ENCODE measurements at regions not wholly inside any gene's neighbourhood (a gene's known extent, or its start where the extent isn't known, plus 50 kb on each side); places are given as distances from the start of the nearest gene placed in this dataset.
A peak's percentile ranks its signal among the peaks of the same experiment; 100 is the strongest.

- Histone ChIP-seq H3K9me3 (replicated peaks) (no peaks in the 10 kb centered on the region), H3K4me1 (peaks cover 25% of the 10 kb centered on the region), H3K36me3 (no peaks in the 10 kb centered on the region), H3K27me3 (no peaks in the 10 kb centered on the region), H3K27ac (peak overlapping the region; percentile 91), H3K4me3 (peak overlapping the region; percentile 59)
- DNase-seq: peak; percentile 93 to 98
Observed at GRCh38 chr4:112881842-112882241, 167.6 kb upstream of the ANK2 start.

GRCh38 chr4:112882286-112882685 lies 167.2 kb upstream of the ANK2 start:
- H3K4me1 ChIP-seq: peaks cover 25% of the 10 kb centered on the region
- H3K27me3 ChIP-seq: no peaks in the 10 kb centered on the region
- H3K4me3 ChIP-seq: peak overlapping the region; percentile 59
- H3K9me3 ChIP-seq (replicated peaks): no peaks in the 10 kb centered on the region
- no peak for DNase-seq
- H3K27ac ChIP-seq: peak overlapping the region; percentile 91
- no peaks in the 10 kb centered on the region for H3K36me3 ChIP-seq

GRCh38 chr4:112884406-112884805 lies 165.0 kb upstream of the ANK2 start:
- H3K27me3 ChIP-seq: no peaks in the 10 kb centered on the region
- H3K4me3 ChIP-seq: no peak overlapping the region
- H3K9me3 ChIP-seq (replicated peaks): no peaks in the 10 kb centered on the region
- H3K4me1 ChIP-seq: peaks cover 41% of the 10 kb centered on the region
- no peak for DNase-seq
- H3K27ac ChIP-seq: no peak overlapping the region
- H3K36me3 ChIP-seq: no peaks in the 10 kb centered on the region; the same call in 1 of the 2 replicates

- DNase-seq: peak in 1 of 2 experiments; percentile 35
- no peak overlapping the region for H3K27ac ChIP-seq
Observed at GRCh38 chr4:112885897-112886296, 163.6 kb upstream of the ANK2 start.

GRCh38 chr4:112888622-112889021 lies 160.8 kb upstream of the ANK2 start:
- DNase-seq: peak; percentile 22 to 63
- Histone ChIP-seq H3K4me1 (peaks cover 23% of the 10 kb centered on the region), H3K4me3 (no peak overlapping the region), H3K9me3 (replicated peaks) (no peaks in the 10 kb centered on the region), H3K36me3 (no peaks in the 10 kb centered on the region; the same call in 1 of the 2 replicates), H3K27me3 (no peaks in the 10 kb centered on the region), H3K27ac (peak overlapping the region; percentile 91)

More at GRCh38 chr4:112885897-112886296, 163.6 kb upstream of the ANK2 start:
- Histone ChIP-seq H3K36me3 (no peaks in the 10 kb centered on the region; the same call in 1 of the 2 replicates), H3K4me1 (peaks cover 34% of the 10 kb centered on the region), H3K9me3 (replicated peaks) (no peaks in the 10 kb centered on the region), H3K27me3 (no peaks in the 10 kb centered on the region), H3K4me3 (no peak overlapping the region)

GRCh38 chr4:112889199-112889598 lies 160.3 kb upstream of the ANK2 start:
- peak overlapping the region; percentile 91 for H3K27ac ChIP-seq

GRCh38 chr4:112889619-112890527 lies 159.6 kb upstream of the ANK2 start:
- Histone ChIP-seq H3K4me3 (peak overlapping the region; percentile 48), H3K4me1 (peaks cover 23% of the 10 kb centered on the region), H3K9me3 (replicated peaks) (no peaks in the 10 kb centered on the region), H3K27me3 (no peaks in the 10 kb centered on the region), H3K36me3 (no peaks in the 10 kb centered on the region; the same call in 1 of the 2 replicates), H3K27ac (peak overlapping the region; percentile 91)
- DNase-seq: peak; percentile 45 to 80

More at GRCh38 chr4:112889199-112889598, 160.3 kb upstream of the ANK2 start:
- peak overlapping the region; percentile 48 for H3K4me3 ChIP-seq
- H3K36me3 ChIP-seq: no peaks in the 10 kb centered on the region; the same call in 1 of the 2 replicates
- DNase-seq: peak in 1 of 2 experiments; percentile 32
- H3K27me3 ChIP-seq: no peaks in the 10 kb centered on the region
- H3K4me1 ChIP-seq: peaks cover 20% of the 10 kb centered on the region
- H3K9me3 ChIP-seq (replicated peaks): no peaks in the 10 kb centered on the region

GRCh38 chr4:112894480-112894879 lies 155.0 kb upstream of the ANK2 start:
- Histone ChIP-seq H3K4me3 (no peak overlapping the region), H3K36me3 (no peaks in the 10 kb centered on the region), H3K27me3 (no peaks in the 10 kb centered on the region), H3K4me1 (peaks cover 37% of the 10 kb centered on the region), H3K9me3 (replicated peaks) (no peaks in the 10 kb centered on the region; the same call in none of the 2 replicates), H3K27ac (no peak overlapping the region)
- DNase-seq: no peak

- no peak overlapping the region for H3K4me3 ChIP-seq
- H3K27ac ChIP-seq: no peak overlapping the region; the same call in 1 of the 2 replicates
- DNase-seq: peak in 1 of 2 experiments; percentile 39
- no peaks in the 10 kb centered on the region for H3K36me3 ChIP-seq
- H3K4me1 ChIP-seq: peaks cover 36% of the 10 kb centered on the region
- no peaks in the 10 kb centered on the region; the same call in none of the 2 replicates for H3K9me3 ChIP-seq (replicated peaks)
- no peaks in the 10 kb centered on the region for H3K27me3 ChIP-seq
Observed at GRCh38 chr4:112894951-112895350, 154.5 kb upstream of the ANK2 start.

GRCh38 chr4:112895811-112896608 lies 153.4 kb upstream of the ANK2 start:
- no peaks in the 10 kb centered on the region; the same call in none of the 2 replicates for H3K9me3 ChIP-seq (replicated peaks)
- no peak overlapping the region for H3K4me3 ChIP-seq
- H3K27ac ChIP-seq: peak overlapping the region; percentile 15; the same call in 1 of the 2 replicates
- DNase-seq: peak; percentile 26 to 64
- H3K27me3 ChIP-seq: no peaks in the 10 kb centered on the region
- no peaks in the 10 kb centered on the region for H3K36me3 ChIP-seq
- peaks cover 33% of the 10 kb centered on the region for H3K4me1 ChIP-seq

GRCh38 chr4:112896609-112897190 lies 152.8 kb upstream of the ANK2 start:
- peak in 1 of 2 experiments; percentile 21 for DNase-seq
- no peaks in the 10 kb centered on the region for H3K36me3 ChIP-seq
- H3K4me3 ChIP-seq: no peak overlapping the region
- H3K27ac ChIP-seq: peak overlapping the region; percentile 15; the same call in 1 of the 2 replicates
- H3K9me3 ChIP-seq (replicated peaks): no peaks in the 10 kb centered on the region; the same call in none of the 2 replicates
- H3K27me3 ChIP-seq: no peaks in the 10 kb centered on the region
- peaks cover 33% of the 10 kb centered on the region for H3K4me1 ChIP-seq

- H3K4me1 ChIP-seq: peaks cover 33% of the 10 kb centered on the region
- H3K27ac ChIP-seq: no peak overlapping the region
- no peak overlapping the region for H3K4me3 ChIP-seq
- no peaks in the 10 kb centered on the region; the same call in none of the 2 replicates for H3K9me3 ChIP-seq (replicated peaks)
- peak; percentile 47 to 75 for DNase-seq
- H3K36me3 ChIP-seq: no peaks in the 10 kb centered on the region
- H3K27me3 ChIP-seq: no peaks in the 10 kb centered on the region
Observed at GRCh38 chr4:112897543-112897942, 151.9 kb upstream of the ANK2 start.

- no peak for DNase-seq
- Histone ChIP-seq H3K9me3 (replicated peaks) (no peaks in the 10 kb centered on the region; the same call in none of the 2 replicates), H3K4me1 (peaks cover 33% of the 10 kb centered on the region), H3K36me3 (no peaks in the 10 kb centered on the region), H3K27ac (no peak overlapping the region), H3K27me3 (no peaks in the 10 kb centered on the region), H3K4me3 (no peak overlapping the region)
Observed at GRCh38 chr4:112898357-112899141, 150.9 kb upstream of the ANK2 start.
